Neural cell (in vitro differentiated cells): ENCODE measurements at regions not wholly inside any gene's neighbourhood (a gene's known extent, or its start where the extent isn't known, plus 50 kb on each side); places are given as distances from the start of the nearest gene placed in this dataset.

Experiments
- CTCF ChIP-seq: fragments of 450-650 bp; IDR thresholded peaks from 2 replicates; pipeline ENCODE4 v1.5.1; 2014; ENCODE audit warnings: antibody characterized with exemption, mild to moderate bottlenecking, moderate library complexity; ENCODE audit not compliant: poor library complexity, severe bottlenecking
- EP300 ChIP-seq: fragments of 450-650 bp; conservative IDR thresholded peaks from 2 replicates; pipeline ENCODE4 v1.6.1; 2014; ENCODE audit warnings: antibody characterized with exemption, mild to moderate bottlenecking, moderate library complexity; ENCODE audit not compliant: poor library complexity, severe bottlenecking
- EZH2 ChIP-seq: fragments of 200-600, 300-800 bp; shearing (Covaris generic), sonication (generic); IDR thresholded peaks from 2 replicates; pipeline ENCODE4 v1.6.1; 2014; ENCODE audit warnings: antibody characterized with exemption, low read length, borderline replicate concordance, mild to moderate bottlenecking; ENCODE audit not compliant: insufficient read depth, poor library complexity, severe bottlenecking
- POLR2AphosphoS5 ChIP-seq: IDR thresholded peaks from 2 replicates; pipeline ENCODE4 v1.6.1; 2012
- RAD21 ChIP-seq: fragments of 450-650 bp; conservative IDR thresholded peaks from 2 replicates; pipeline ENCODE4 v1.6.1; 2014; ENCODE audit warnings: antibody characterized with exemption, mild to moderate bottlenecking, moderate library complexity
- SMC3 ChIP-seq: fragments of 450-650 bp; conservative IDR thresholded peaks from 2 replicates; pipeline ENCODE4 v1.6.1; 2014; ENCODE audit warnings: antibody characterized with exemption, mild to moderate bottlenecking, moderate library complexity; ENCODE audit not compliant: poor library complexity

- TF ChIP-seq EZH2 (no peak), POLR2AphosphoS5 (no peak), CTCF (no peak), SMC3 (no peak), RAD21 (no peak), EP300 (no peak)
These were observed 582.3 kb upstream of the DIPK2B start for GRCh38 chrX:45783002-45783401.
